ENCODE measurements at regions not wholly inside any gene's neighbourhood (a gene's known extent, or its start where the extent isn't known, plus 50 kb on each side); places are given as distances from the start of the nearest gene placed in this dataset.

DNA sequence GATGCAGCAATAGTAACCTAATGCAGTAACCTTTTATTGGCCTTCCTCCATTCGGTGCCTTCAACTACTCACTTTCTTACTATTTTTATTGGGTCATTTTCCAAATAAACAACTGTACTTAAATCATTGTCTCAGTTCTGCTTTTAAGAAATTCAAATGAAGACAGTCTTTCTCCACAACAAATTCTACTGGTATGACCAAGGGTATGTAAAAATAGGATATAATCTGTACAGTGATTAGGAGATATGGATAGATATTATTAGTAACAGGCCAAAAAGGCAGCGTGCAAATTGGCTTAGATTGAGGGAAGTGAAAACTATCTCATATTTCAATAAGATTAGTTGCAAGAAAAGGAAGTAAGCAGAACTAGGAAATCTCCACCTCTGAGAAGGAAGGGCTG lies 177.4 kb upstream of the PPP1R2C start:
- FAIRE-seq, result no peak
- TF ChIP-seq CTCF (IDR thresholded peaks at IDR 0.05; ENCODE audit: insufficient read depth, missing control alignments), result no peak
- DNase-seq (ENCODE audit: insufficient read length, low spot score), result no peak

DNA sequence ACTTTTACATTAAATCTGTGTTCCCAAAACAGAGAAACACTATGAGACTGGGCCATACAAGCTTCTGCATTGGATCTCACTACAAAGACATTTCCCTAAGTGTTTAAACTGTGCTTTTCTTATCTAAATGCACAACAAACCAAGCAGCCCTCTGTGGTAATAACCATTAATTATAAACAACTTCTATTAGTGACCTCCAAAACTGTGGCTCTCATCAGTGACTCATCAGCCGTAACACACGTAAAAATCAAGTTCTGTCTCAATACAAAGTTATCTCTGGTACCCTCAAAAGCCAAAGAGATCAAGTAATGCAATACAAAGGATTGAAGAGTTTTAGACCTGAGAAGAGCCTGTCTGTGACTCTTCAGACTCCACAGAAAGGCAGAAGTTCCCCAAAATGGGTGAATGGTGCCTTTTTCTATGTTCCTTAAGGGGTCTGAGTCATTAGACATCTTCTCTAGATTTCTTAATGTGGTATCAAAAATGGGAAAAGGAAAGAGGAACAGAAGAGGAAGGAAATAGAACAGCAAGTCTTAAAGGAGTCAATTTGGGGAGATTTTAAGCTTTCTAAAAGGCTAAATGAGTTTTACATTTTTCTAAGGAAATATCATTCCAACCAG lies 189.8 kb upstream of the PPP1R2C start:
- DNase-seq (ENCODE audit: insufficient read length, low spot score) (no peak), FAIRE-seq (no peak)

GRCh38 chrX:42973321-42973720 lies 195.4 kb upstream of the PPP1R2C start:
- FAIRE-seq (no peak), DNase-seq (ENCODE audit: insufficient read length, low spot score) (no peak)
- TF ChIP-seq CTCF (IDR thresholded peaks at IDR 0.05; ENCODE audit: insufficient read depth, missing control alignments), result no peak

More for the DNA sequence above, 189.8 kb upstream of the PPP1R2C start:
- TF ChIP-seq CTCF (IDR thresholded peaks at IDR 0.05; ENCODE audit: insufficient read depth, missing control alignments), result no peak

GRCh38 chrX:42975906-42976305 lies 197.9 kb upstream of the PPP1R2C start:
- no peak for FAIRE-seq
- no peak for TF ChIP-seq CTCF (IDR thresholded peaks at IDR 0.05; ENCODE audit: insufficient read depth, missing control alignments)
- DNase-seq (ENCODE audit: insufficient read length, low spot score), result no peak

- no peak for TF ChIP-seq CTCF (IDR thresholded peaks at IDR 0.05; ENCODE audit: insufficient read depth, missing control alignments)
- no peak for FAIRE-seq
- no peak for DNase-seq (ENCODE audit: insufficient read length, low spot score)
Observed at GRCh38 chrX:42976746-42977366, 198.9 kb upstream of the PPP1R2C start.

DNA sequence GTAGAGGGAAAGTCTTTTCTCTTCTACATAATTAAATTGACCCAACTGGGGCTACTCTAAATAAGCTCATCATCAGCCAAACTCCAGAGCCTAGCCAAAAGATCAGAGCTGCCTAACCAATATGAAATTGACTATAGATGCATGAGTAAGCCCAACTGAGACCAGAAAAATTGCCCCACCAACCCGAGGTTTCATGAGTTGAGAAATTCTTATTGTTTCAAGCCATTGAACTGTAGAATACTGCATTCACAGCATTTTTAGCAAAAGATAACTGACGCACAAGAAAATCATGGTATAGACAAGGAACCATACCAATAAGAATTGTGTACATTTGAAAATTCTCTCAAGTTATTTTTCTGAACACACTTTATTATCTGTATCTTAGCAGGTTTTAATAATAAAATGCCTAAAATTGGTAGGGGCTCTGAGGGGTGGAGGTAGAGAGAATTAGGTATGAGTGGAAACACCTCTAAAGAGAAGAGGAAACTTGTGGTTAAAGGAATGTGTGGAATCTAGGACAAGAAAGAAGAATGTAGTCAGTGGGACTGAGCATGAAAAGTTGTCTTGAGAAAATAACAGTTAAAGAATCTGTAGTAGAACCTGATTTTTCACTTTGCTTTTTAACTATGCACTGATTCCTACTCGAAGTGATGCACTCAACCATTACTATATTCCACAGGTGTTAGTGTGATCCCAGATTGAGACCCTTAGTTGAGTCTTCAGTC lies 200.9 kb upstream of the PPP1R2C start:
- TF ChIP-seq CTCF (IDR thresholded peaks at IDR 0.05; ENCODE audit: insufficient read depth, missing control alignments), result no peak
- FAIRE-seq (no peak), DNase-seq (ENCODE audit: insufficient read length, low spot score) (no peak)

GRCh38 chrX:42988700-42989099 lies 210.7 kb upstream of the PPP1R2C start:
- DNase-seq (ENCODE audit: insufficient read length, low spot score) (no peak), FAIRE-seq (no peak)
- TF ChIP-seq CTCF (IDR thresholded peaks at IDR 0.05; ENCODE audit: insufficient read depth, missing control alignments), result no peak

Data from D721Med (cell line).